ENCODE measurements at regions not wholly inside any gene's neighbourhood (a gene's known extent, or its start where the extent isn't known, plus 50 kb on each side); places are given as distances from the start of the nearest gene placed in this dataset.
A peak's percentile ranks its signal among the peaks of the same experiment; 100 is the strongest.

GRCh38 chr13:111620586-111620985 is 300.1 kb downstream of the TEX29 start:
- Histone ChIP-seq H3K4me1 (ENCODE audit: control insufficient read depth, insufficient read depth, low read length) (no peaks in the 10 kb centered on the region), H3K27ac (ENCODE audit: low read length) (no peak overlapping the region), H3K27me3 (ENCODE audit: control insufficient read depth, insufficient read depth) (no peaks in the 10 kb centered on the region), H3K4me3 (ENCODE audit: low read length) (no peak overlapping the region), H3K9me3 (ENCODE audit: control insufficient read depth, low read length) (no peaks in the 10 kb centered on the region)
- ATAC-seq = no peak
- 85% methylated on average over 9 of the region's 9 CpGs for WGBS
- intact Hi-C loops (cut with DNase I) = no loop called here
- no peak for DNase-seq

- 98% methylated on average over 5 of the region's 5 CpGs for WGBS
- Histone ChIP-seq H3K27ac (ENCODE audit: low read length) (no peak overlapping the region), H3K27me3 (ENCODE audit: control insufficient read depth, insufficient read depth) (no peaks in the 10 kb centered on the region), H3K4me1 (ENCODE audit: control insufficient read depth, insufficient read depth, low read length) (no peaks in the 10 kb centered on the region), H3K4me3 (ENCODE audit: low read length) (no peak overlapping the region), H3K9me3 (ENCODE audit: control insufficient read depth, low read length) (no peaks in the 10 kb centered on the region)
- intact Hi-C loops (cut with DNase I) = no loop called here
- DNase-seq (no peak), ATAC-seq (no peak)
These were observed 300.7 kb downstream of the TEX29 start for GRCh38 chr13:111621164-111621563.

GRCh38 chr13:111622051-111622531 is 301.6 kb downstream of the TEX29 start:
- Histone ChIP-seq H3K4me3 (ENCODE audit: low read length) (no peak overlapping the region), H3K27me3 (ENCODE audit: control insufficient read depth, insufficient read depth) (no peaks in the 10 kb centered on the region), H3K27ac (ENCODE audit: low read length) (no peak overlapping the region), H3K4me1 (ENCODE audit: control insufficient read depth, insufficient read depth, low read length) (no peaks in the 10 kb centered on the region), H3K9me3 (ENCODE audit: control insufficient read depth, low read length) (no peaks in the 10 kb centered on the region)
- 94% methylated on average over 21 of the region's 21 CpGs for WGBS
- ATAC-seq = no peak
- intact Hi-C loops (cut with DNase I) = no loop called here
- DNase-seq = no peak

- no peaks in the 10 kb centered on the region for H3K9me3 ChIP-seq (ENCODE audit: control insufficient read depth, low read length)
- DNase-seq (no peak), ATAC-seq (no peak)
- 87% methylated on average over 20 of the region's 20 CpGs for WGBS
- intact Hi-C loops (cut with DNase I) = no loop called here
- H3K27me3 ChIP-seq (ENCODE audit: control insufficient read depth, insufficient read depth) = no peaks in the 10 kb centered on the region
- no peak overlapping the region for H3K27ac ChIP-seq (ENCODE audit: low read length)
- no peak overlapping the region for H3K4me3 ChIP-seq (ENCODE audit: low read length)
- H3K4me1 ChIP-seq (ENCODE audit: control insufficient read depth, insufficient read depth, low read length) = no peaks in the 10 kb centered on the region
These were observed 302.8 kb downstream of the TEX29 start for GRCh38 chr13:111623208-111623607.

GRCh38 chr13:111623743-111624505 is 303.5 kb downstream of the TEX29 start:
- no peaks in the 10 kb centered on the region for H3K27me3 ChIP-seq (ENCODE audit: control insufficient read depth, insufficient read depth)
- ATAC-seq (no peak), DNase-seq (no peak)
- H3K9me3 ChIP-seq (ENCODE audit: control insufficient read depth, low read length) = no peaks in the 10 kb centered on the region
- no peak overlapping the region for H3K4me3 ChIP-seq (ENCODE audit: low read length)
- no peaks in the 10 kb centered on the region for H3K4me1 ChIP-seq (ENCODE audit: control insufficient read depth, insufficient read depth, low read length)
- WGBS = 84% methylated on average over 28 of the region's 28 CpGs
- intact Hi-C loops (cut with DNase I) = no loop called here
- no peak overlapping the region for H3K27ac ChIP-seq (ENCODE audit: low read length)

- no peaks in the 10 kb centered on the region for H3K9me3 ChIP-seq (ENCODE audit: control insufficient read depth, low read length)
- no peak for DNase-seq
- no peaks in the 10 kb centered on the region for H3K27me3 ChIP-seq (ENCODE audit: control insufficient read depth, insufficient read depth)
- H3K4me1 ChIP-seq (ENCODE audit: control insufficient read depth, insufficient read depth, low read length) = no peaks in the 10 kb centered on the region
- H3K4me3 ChIP-seq (ENCODE audit: low read length) = no peak overlapping the region
- intact Hi-C loops (cut with DNase I) = no loop called here
- 76% methylated on average over 13 of the region's 13 CpGs for WGBS
- no peak for ATAC-seq
- H3K27ac ChIP-seq (ENCODE audit: low read length) = peak overlapping the region; percentile 34
These were observed 305.3 kb downstream of the TEX29 start for GRCh38 chr13:111625526-111626315.

- Histone ChIP-seq H3K27me3 (ENCODE audit: control insufficient read depth, insufficient read depth) (no peaks in the 10 kb centered on the region), H3K4me1 (ENCODE audit: control insufficient read depth, insufficient read depth, low read length) (no peaks in the 10 kb centered on the region), H3K4me3 (ENCODE audit: low read length) (no peak overlapping the region), H3K9me3 (ENCODE audit: control insufficient read depth, low read length) (no peaks in the 10 kb centered on the region), H3K27ac (ENCODE audit: low read length) (peak overlapping the region; percentile 34)
- intact Hi-C loops (cut with DNase I) = no loop called here
- WGBS = 49% methylated on average over 18 of the region's 18 CpGs
- DNase-seq (peak; percentile 31 to 88 (median 87)), ATAC-seq (peak; percentile 77 to 92)
These were observed 306.2 kb downstream of the TEX29 start for GRCh38 chr13:111626371-111627305.

GRCh38 chr13:111627596-111627995 is 307.2 kb downstream of the TEX29 start:
- 64% methylated on average over 13 of the region's 13 CpGs for WGBS
- no peak overlapping the region for H3K27ac ChIP-seq (ENCODE audit: low read length)
- intact Hi-C loops (cut with DNase I) = no loop called here
- H3K9me3 ChIP-seq (ENCODE audit: control insufficient read depth, low read length) = no peaks in the 10 kb centered on the region
- no peaks in the 10 kb centered on the region for H3K4me1 ChIP-seq (ENCODE audit: control insufficient read depth, insufficient read depth, low read length)
- H3K27me3 ChIP-seq (ENCODE audit: control insufficient read depth, insufficient read depth) = no peaks in the 10 kb centered on the region
- no peak overlapping the region for H3K4me3 ChIP-seq (ENCODE audit: low read length)
- ATAC-seq (no peak), DNase-seq (no peak)

- Histone ChIP-seq H3K27me3 (ENCODE audit: control insufficient read depth, insufficient read depth) (no peaks in the 10 kb centered on the region), H3K9me3 (ENCODE audit: control insufficient read depth, low read length) (no peaks in the 10 kb centered on the region), H3K4me3 (ENCODE audit: low read length) (no peak overlapping the region), H3K27ac (ENCODE audit: low read length) (no peak overlapping the region), H3K4me1 (ENCODE audit: control insufficient read depth, insufficient read depth, low read length) (no peaks in the 10 kb centered on the region)
- DNase-seq (no peak), ATAC-seq (no peak)
- 82% methylated on average over 11 of the region's 11 CpGs for WGBS
- intact Hi-C loops (cut with DNase I) = no loop called here
These were observed 308.6 kb downstream of the TEX29 start for GRCh38 chr13:111629016-111629415.

GRCh38 chr13:111629457-111629856 is 309.0 kb downstream of the TEX29 start:
- DNase-seq (no peak), ATAC-seq (no peak)
- Histone ChIP-seq H3K27me3 (ENCODE audit: control insufficient read depth, insufficient read depth) (no peaks in the 10 kb centered on the region), H3K9me3 (ENCODE audit: control insufficient read depth, low read length) (no peaks in the 10 kb centered on the region), H3K4me3 (ENCODE audit: low read length) (no peak overlapping the region), H3K4me1 (ENCODE audit: control insufficient read depth, insufficient read depth, low read length) (no peaks in the 10 kb centered on the region), H3K27ac (ENCODE audit: low read length) (no peak overlapping the region)
- WGBS = 82% methylated on average over 15 of the region's 15 CpGs
- intact Hi-C loops (cut with DNase I) = no loop called here

Measured in right cardiac atrium (tissue), 5 donors.